ENCODE measurements at regions not wholly inside any gene's neighbourhood (a gene's known extent, or its start where the extent isn't known, plus 50 kb on each side); places are given as distances from the start of the nearest gene placed in this dataset.

DNA sequence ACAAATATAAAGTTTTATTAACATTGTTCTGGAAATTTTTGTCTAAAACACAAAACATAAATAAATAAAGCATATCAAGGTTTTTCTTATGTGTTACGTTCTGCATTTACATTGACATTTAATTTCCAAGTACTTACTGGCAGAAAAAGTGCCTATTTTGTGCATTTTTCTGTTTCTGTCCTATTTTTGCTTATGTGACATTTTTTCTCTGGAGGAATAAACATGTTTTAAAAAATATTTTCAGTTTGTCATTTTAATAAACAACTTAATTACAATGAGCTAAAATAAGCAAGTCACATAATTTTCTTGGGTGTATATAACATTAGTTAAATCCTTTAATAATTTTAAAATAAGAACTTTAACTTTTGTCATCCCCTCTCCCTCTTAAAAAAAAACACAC is 94.4 kb upstream of the HS3ST5 start:
- Mint-ChIP-seq H3K4me3 (no peak overlapping the region), H3K36me3 (no peaks in the 10 kb centered on the region), H3K4me1 (no peaks in the 10 kb centered on the region), H3K27me3 (no peaks in the 10 kb centered on the region), H3K27ac (no peak overlapping the region), H3K9me3 (ENCODE audit: low read depth) (peaks cover 4% of the 10 kb centered on the region)
- DNase-seq: no peak
- ATAC-seq: no peak
- CTCF ChIA-PET: no interaction called here

DNA sequence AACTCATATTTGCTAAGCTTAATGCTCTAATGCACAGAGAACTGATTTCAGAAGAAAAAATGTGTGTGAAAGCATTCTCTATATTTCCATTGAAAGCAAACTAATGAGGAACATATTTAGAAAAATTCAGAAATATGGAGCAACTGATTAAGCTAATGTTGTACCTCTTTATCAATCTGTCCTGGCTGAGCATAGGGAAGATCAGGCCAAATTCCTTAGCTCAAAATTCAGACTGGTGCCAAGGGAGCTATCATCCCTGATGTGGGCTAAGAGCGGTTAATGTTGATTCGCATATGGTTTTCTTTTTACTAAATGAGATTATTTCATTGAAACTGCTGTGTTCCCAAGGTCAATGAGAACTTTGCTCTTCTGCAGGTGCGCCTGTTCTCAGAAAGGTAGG is 93.9 kb upstream of the HS3ST5 start:
- CTCF ChIA-PET: no interaction called here

GRCh38 chr6:114435985-114436384 is 93.2 kb upstream of the HS3ST5 start:
- Mint-ChIP-seq H3K27ac (no peak overlapping the region), H3K36me3 (no peaks in the 10 kb centered on the region), H3K4me1 (no peaks in the 10 kb centered on the region), H3K27me3 (no peaks in the 10 kb centered on the region), H3K4me3 (no peak overlapping the region), H3K9me3 (ENCODE audit: low read depth) (peaks cover 4% of the 10 kb centered on the region)
- CTCF ChIA-PET: no interaction called here
- ATAC-seq (no peak), DNase-seq (no peak)

More for the DNA sequence above, 93.9 kb upstream of the HS3ST5 start:
- Mint-ChIP-seq H3K27ac (no peak overlapping the region), H3K27me3 (no peaks in the 10 kb centered on the region), H3K4me3 (no peak overlapping the region), H3K4me1 (no peaks in the 10 kb centered on the region), H3K36me3 (no peaks in the 10 kb centered on the region), H3K9me3 (ENCODE audit: low read depth) (peaks cover 4% of the 10 kb centered on the region)
- no peak for DNase-seq
- no peak for ATAC-seq

- H3K4me1 Mint-ChIP-seq: no peaks in the 10 kb centered on the region
- CTCF ChIA-PET: no interaction called here
- H3K27ac Mint-ChIP-seq: no peak overlapping the region
- ATAC-seq (no peak), DNase-seq (no peak)
- no peaks in the 10 kb centered on the region for H3K27me3 Mint-ChIP-seq
- no peak overlapping the region for H3K4me3 Mint-ChIP-seq
- H3K36me3 Mint-ChIP-seq: no peaks in the 10 kb centered on the region
- H3K9me3 Mint-ChIP-seq (ENCODE audit: low read depth): peaks cover 4% of the 10 kb centered on the region
Observed at GRCh38 chr6:114432400-114432799, 89.6 kb upstream of the HS3ST5 start.

DNA sequence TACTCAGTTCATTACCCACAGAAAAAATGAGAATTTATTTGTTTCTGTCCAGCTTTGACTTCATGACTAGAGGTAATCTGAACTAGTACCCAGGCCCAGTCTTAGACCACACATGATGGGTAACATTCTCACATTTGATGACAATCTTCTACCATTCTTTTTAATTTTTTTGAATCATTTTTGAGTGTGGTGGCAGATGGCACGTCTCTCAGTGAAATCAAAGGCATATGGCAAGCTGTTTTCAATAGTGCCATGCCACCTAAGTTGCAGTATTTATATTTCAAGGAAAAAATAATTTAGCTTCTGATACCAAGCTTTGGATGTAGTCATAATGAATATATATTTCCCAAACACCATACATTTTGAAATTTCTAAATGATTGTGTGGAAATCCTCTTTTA is 88.8 kb upstream of the HS3ST5 start:
- DNase-seq (no peak), ATAC-seq (no peak)
- H3K9me3 Mint-ChIP-seq (ENCODE audit: low read depth): peaks cover 3% of the 10 kb centered on the region
- CTCF ChIA-PET: no interaction called here
- no peaks in the 10 kb centered on the region for H3K4me1 Mint-ChIP-seq
- H3K27me3 Mint-ChIP-seq: no peaks in the 10 kb centered on the region
- no peak overlapping the region for H3K4me3 Mint-ChIP-seq
- H3K36me3 Mint-ChIP-seq: no peaks in the 10 kb centered on the region
- H3K27ac Mint-ChIP-seq: no peak overlapping the region

DNA sequence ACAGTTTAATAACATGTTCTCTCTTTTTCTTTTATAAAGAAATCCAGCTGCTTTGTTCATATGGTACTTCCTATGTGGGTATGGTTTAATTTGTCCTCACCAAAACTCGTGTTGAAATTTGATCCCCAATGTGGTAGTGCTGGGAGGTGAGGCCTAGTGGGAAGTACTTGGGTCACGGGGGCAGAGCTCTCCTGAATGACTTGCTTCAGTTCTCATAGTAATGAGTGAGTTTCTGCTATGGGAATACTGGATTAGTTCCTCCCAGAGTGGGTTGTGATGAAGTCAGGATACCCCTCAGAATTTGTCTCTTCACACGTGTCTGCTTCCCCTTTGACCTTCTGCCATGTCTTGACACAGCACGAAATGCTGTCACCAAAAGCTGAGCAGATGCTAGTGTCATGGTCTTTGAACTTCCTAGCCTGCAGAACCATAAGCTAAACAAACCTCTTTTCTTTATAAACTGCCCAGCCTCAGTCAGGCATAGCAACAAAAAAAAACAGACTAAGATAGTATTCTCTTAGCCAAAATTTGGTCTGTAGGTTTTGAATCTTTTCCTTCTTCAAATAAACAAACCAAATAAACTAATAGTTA is 87.8 kb upstream of the HS3ST5 start:
- Mint-ChIP-seq H3K27me3 (no peaks in the 10 kb centered on the region), H3K4me1 (no peaks in the 10 kb centered on the region), H3K4me3 (no peak overlapping the region), H3K36me3 (no peaks in the 10 kb centered on the region), H3K27ac (no peak overlapping the region), H3K9me3 (ENCODE audit: low read depth) (peaks cover under 1% of the 10 kb centered on the region)
- ATAC-seq: no peak
- CTCF ChIA-PET: no interaction called here
- no peak for DNase-seq

GRCh38 chr6:114428341-114428740 is 85.5 kb upstream of the HS3ST5 start:
- Mint-ChIP-seq H3K27ac (no peak overlapping the region), H3K4me1 (no peaks in the 10 kb centered on the region), H3K27me3 (no peaks in the 10 kb centered on the region), H3K36me3 (no peaks in the 10 kb centered on the region), H3K9me3 (ENCODE audit: low read depth) (no peaks in the 10 kb centered on the region), H3K4me3 (no peak overlapping the region)
- ATAC-seq: no peak
- CTCF ChIA-PET: no interaction called here
- no peak for DNase-seq

DNA sequence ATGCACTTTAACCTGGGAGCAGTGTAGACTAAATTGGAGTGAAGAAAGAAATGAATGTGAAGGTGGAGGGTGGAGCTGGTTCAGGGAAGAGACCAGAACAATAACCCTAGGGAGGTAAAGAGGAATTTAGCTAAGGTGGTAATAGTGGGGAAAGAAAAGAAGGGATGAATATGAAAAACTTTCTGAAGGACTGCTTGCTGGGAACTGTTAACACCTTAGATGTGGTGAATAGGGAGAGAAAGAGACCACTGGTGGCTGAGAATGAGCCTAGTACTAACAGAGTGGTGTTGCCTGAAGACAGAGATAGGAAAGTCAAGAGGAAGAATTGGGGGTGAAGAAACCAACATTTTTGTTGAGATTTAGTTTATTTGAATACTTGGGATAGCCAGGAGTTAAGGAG is 78.4 kb upstream of the HS3ST5 start:
- peaks cover 3% of the 10 kb centered on the region for H3K4me1 Mint-ChIP-seq
- no peaks in the 10 kb centered on the region for H3K27me3 Mint-ChIP-seq
- H3K9me3 Mint-ChIP-seq (ENCODE audit: low read depth): peaks cover 2% of the 10 kb centered on the region
- ATAC-seq: no peak
- H3K4me3 Mint-ChIP-seq: no peak overlapping the region
- no peaks in the 10 kb centered on the region for H3K36me3 Mint-ChIP-seq
- DNase-seq: no peak
- no peak overlapping the region for H3K27ac Mint-ChIP-seq
- CTCF ChIA-PET: no interaction called here

DNA sequence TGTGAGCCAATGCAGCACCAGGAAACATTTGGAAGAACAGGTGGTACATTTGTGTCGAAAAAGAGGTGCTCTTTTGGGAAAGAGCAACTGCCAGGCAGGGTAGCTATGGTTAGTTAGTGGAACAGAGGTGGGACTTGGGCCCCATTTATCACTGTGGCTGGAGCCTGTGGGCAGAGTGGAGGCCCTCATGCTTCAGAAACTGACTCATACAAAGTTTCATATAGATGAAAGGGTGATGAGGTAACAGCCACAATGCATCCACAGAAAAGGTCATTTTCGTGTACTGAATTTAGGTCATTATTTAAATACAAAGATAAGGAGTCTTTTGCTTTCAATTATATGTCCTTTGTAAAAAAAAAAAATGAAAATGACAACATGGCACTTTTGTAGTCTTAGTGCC is 76.4 kb upstream of the HS3ST5 start:
- no peaks in the 10 kb centered on the region for H3K36me3 Mint-ChIP-seq
- peaks cover 3% of the 10 kb centered on the region for H3K4me1 Mint-ChIP-seq
- CTCF ChIA-PET: no interaction called here
- ATAC-seq (no peak), DNase-seq (no peak)
- no peaks in the 10 kb centered on the region for H3K27me3 Mint-ChIP-seq
- H3K9me3 Mint-ChIP-seq (ENCODE audit: low read depth): peaks cover 2% of the 10 kb centered on the region
- H3K4me3 Mint-ChIP-seq: no peak overlapping the region
- no peak overlapping the region for H3K27ac Mint-ChIP-seq

- Mint-ChIP-seq H3K4me1 (peaks cover 3% of the 10 kb centered on the region), H3K27me3 (no peaks in the 10 kb centered on the region), H3K27ac (no peak overlapping the region), H3K9me3 (ENCODE audit: low read depth) (peaks cover 2% of the 10 kb centered on the region), H3K36me3 (no peaks in the 10 kb centered on the region), H3K4me3 (no peak overlapping the region)
- no peak for ATAC-seq
- CTCF ChIA-PET: no interaction called here
- no peak for DNase-seq
Observed at GRCh38 chr6:114418304-114418972, 75.6 kb upstream of the HS3ST5 start.

- CTCF ChIA-PET: no interaction called here
- Mint-ChIP-seq H3K4me3 (no peak overlapping the region), H3K27ac (no peak overlapping the region), H3K36me3 (no peaks in the 10 kb centered on the region), H3K27me3 (no peaks in the 10 kb centered on the region), H3K4me1 (no peaks in the 10 kb centered on the region), H3K9me3 (ENCODE audit: low read depth) (peaks cover 2% of the 10 kb centered on the region)
- no peak for DNase-seq
- ATAC-seq: no peak
Observed at GRCh38 chr6:114407426-114408035, 64.7 kb upstream of the HS3ST5 start.

GRCh38 chr6:114404339-114404955 is 61.6 kb upstream of the HS3ST5 start:
- H3K4me3 Mint-ChIP-seq: no peak overlapping the region
- H3K36me3 Mint-ChIP-seq: no peaks in the 10 kb centered on the region
- H3K27me3 Mint-ChIP-seq: no peaks in the 10 kb centered on the region
- ATAC-seq (no peak), DNase-seq (no peak)
- H3K4me1 Mint-ChIP-seq: no peaks in the 10 kb centered on the region
- H3K9me3 Mint-ChIP-seq (ENCODE audit: low read depth): peaks cover 2% of the 10 kb centered on the region
- CTCF ChIA-PET: no interaction called here
- no peak overlapping the region for H3K27ac Mint-ChIP-seq

- H3K27ac Mint-ChIP-seq: no peak overlapping the region
- no peak overlapping the region for H3K4me3 Mint-ChIP-seq
- no peaks in the 10 kb centered on the region for H3K27me3 Mint-ChIP-seq
- H3K36me3 Mint-ChIP-seq: no peaks in the 10 kb centered on the region
- ATAC-seq (no peak), DNase-seq (no peak)
- CTCF ChIA-PET: no interaction called here
- no peaks in the 10 kb centered on the region for H3K4me1 Mint-ChIP-seq
- H3K9me3 Mint-ChIP-seq (ENCODE audit: low read depth): peaks cover 2% of the 10 kb centered on the region
Observed at GRCh38 chr6:114403858-114404257, 61.0 kb upstream of the HS3ST5 start.

- H3K36me3 Mint-ChIP-seq: no peaks in the 10 kb centered on the region
- no peak overlapping the region for H3K27ac Mint-ChIP-seq
- no peaks in the 10 kb centered on the region for H3K9me3 Mint-ChIP-seq (ENCODE audit: low read depth)
- no peak overlapping the region for H3K4me3 Mint-ChIP-seq
- CTCF ChIA-PET: no interaction called here
- ATAC-seq: no peak
- no peaks in the 10 kb centered on the region for H3K27me3 Mint-ChIP-seq
- DNase-seq: no peak
- no peaks in the 10 kb centered on the region for H3K4me1 Mint-ChIP-seq
Observed at GRCh38 chr6:114398481-114398880, 55.7 kb upstream of the HS3ST5 start.

All from activated CD8-positive, alpha-beta memory T cell treated with anti-CD3 and anti-CD28 coated beads, Interleukin-2, amount 10 ng/mL, durations not matched to agents 7 days and 5 days (primary cell).